GM18511 (cell line): ENCODE measurements at regions not wholly inside any gene's neighbourhood (a gene's known extent, or its start where the extent isn't known, plus 50 kb on each side); places are given as distances from the start of the nearest gene placed in this dataset.
"Not testable (repeated sequence)": the region's sequence is repeated elsewhere in the genome, so short reads cannot be mapped to it uniquely, and the experiment has no call there.

Experiments
- ATAC-seq: cut with Tn5 transposase; IDR thresholded peaks from one replicate; pipeline ENCODE4 v1.9.1; 2021; ENCODE audit warnings: mild to moderate bottlenecking, moderate library complexity; ENCODE audit not compliant: unreplicated experiment

- no peak for ATAC-seq
Observed at GRCh38 chrX:8105531-8105930, 65.5 kb downstream of the VCX2 start.

DNA sequence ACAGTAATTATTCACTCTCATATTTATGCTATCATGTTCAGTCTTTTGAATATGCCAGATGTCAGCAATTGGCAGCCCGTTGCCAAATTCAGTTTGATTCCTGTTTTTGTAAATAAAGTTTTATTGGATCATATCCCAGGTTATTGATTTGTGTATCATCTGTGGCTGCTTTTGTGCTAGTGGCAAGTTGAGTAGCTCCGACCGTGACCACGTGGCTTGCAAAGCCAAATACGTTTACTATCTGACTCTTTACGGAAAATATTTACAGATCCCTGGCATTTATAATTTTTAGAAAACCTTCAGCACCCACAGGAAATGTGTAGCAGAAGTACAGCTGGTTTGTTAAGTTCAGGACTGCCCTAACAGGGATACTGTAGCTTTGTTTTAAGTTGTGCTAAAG, 67.4 kb downstream of the VCX2 start:
- no peak for ATAC-seq

DNA sequence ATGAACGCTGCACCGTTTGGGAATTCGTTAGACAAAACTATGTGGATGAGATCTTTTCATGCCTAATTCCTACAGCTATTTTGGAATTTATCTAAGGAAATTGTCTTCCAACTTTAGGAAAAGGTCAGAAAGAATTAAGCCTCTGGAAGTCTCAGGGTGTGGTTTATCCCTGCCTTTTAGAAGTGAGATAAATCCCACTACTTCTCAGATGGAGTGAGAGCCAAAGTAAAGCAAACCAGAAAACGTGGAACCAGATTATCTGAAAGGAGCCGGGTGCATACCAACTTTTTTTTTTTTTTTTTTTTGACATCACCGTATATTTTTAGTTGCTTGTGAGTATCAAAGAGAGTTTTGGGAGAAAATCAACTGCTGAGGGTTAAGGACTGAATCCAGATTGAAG, 79.6 kb downstream of the VCX2 start:
- no peak for ATAC-seq

- no peak for ATAC-seq
Observed at GRCh38 chrX:8090906-8091305, 80.2 kb downstream of the VCX2 start.

- ATAC-seq, result no peak
Observed at GRCh38 chrX:8090482-8090881, 80.6 kb downstream of the VCX2 start.

- ATAC-seq, result no peak
Observed at GRCh38 chrX:8089141-8089540, 81.9 kb downstream of the VCX2 start.

DNA sequence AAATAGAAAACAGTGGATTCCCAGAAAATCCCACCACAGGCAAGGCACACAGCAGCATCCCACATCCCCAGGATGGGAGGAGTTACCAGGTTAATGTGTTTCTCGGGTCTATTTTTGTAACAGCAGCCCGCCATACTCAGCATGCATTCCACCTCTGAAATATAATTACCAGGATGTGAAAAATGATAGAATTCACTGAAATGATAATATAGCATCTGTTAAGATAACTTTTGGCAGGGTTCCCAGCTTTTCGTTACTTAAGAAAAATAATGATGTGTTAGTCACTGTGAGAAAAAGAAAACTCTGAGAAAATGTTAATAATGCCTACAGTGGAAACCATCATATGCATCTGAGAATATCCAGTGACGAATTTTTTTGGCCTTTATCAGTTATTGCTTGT, 87.1 kb downstream of the VCX2 start:
- ATAC-seq, result no peak

- ATAC-seq, result no peak
Observed at GRCh38 chrX:8083286-8083685, 87.8 kb downstream of the VCX2 start.

DNA sequence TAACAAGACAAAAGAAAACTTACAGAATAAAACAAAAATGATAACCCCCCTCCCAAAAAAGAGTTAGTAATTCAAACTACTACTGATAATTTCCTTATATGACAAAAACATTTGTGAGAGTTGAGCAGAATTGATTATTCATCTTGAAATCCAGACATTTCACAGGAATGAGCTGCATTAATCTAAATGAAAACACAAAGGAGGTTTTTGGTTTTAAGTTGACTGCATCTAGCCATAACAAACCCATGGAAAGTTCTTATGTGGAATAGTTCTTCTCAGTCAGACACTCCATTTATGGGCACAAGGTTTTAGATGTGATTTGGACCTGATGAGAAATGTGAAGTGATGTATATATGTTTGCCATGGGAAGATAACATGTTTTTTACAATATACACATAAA, 95.4 kb downstream of the VCX2 start:
- no peak for ATAC-seq

DNA sequence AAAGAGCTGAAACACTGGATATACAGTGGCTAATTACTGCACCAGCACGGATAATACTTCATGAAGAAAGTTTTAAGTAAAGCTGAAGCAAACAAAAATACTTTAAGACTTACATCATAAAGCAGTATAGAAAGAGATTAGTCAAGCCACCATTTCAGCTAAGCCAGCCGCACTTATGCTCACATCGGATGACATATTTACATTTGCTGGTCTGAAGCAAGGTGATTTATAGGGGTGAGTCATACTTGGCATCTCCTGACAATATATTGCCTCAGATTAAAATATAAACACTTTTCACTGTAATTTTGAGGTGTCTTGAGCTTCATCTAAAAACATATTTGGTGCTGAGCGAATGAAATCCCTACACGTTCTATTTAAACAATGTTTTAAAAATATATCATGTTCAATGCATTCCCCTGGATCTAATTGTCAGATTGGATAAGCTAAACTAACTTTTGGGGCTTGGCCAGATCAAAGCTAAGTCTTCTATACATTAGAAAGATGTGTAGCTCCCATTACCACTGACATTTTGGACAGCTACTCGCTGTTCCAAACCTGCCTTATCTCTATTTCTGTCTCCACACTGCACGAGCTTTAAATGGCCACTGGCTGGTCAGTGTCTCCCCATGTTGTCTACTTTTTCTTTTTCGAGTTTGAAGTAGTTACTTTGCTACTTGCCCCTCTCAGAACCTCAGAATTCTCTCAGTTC, 103.2 kb downstream of the VCX2 start:
- ATAC-seq, result no peak

- no peak for ATAC-seq
Observed at GRCh38 chrX:8052909-8053308, 118.2 kb downstream of the VCX2 start.

- ATAC-seq, result no peak
Observed at GRCh38 chrX:8049827-8050226, 121.2 kb downstream of the VCX2 start.

GRCh38 chrX:8048466-8048865, 121.3 kb upstream of the PNPLA4 start:
- ATAC-seq, result no peak

DNA sequence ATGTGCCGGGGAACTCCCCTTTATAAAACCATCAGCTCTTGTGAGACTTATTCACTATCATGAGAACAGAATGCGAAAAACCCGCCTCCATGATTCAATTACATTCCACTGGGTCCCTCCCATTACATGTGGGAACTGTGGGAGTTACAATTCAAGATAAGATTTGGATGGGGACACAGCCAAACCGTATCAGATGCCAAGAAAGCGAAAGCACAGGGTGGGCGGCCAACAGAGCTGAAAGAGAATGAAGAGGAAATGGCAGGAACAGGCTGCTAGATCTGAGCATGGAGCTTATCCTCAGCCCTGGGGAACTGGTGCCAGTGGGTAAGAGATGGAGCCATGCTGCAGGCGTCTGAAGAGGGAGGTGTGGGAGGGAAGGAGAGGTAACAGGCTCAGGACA, 117.7 kb upstream of the PNPLA4 start:
- ATAC-seq, result no peak

DNA sequence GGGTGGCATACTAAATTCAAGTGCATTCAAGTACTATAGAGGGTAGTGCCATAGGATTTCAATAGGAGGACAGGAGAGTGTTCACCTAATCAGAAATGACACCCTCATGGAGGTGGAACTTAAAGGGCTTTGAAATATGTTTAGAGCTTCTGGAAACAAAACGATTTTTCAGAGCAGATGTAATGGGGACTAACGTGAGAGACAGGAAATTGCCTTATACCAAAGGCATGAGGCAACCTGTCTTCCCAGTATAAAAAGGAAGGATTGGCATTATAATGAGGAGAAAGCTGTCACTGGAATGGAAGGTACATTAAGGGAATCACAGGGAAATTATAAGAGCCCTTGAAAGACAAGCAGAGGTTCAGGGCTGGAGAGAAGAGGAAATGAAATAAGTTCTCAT, 116.3 kb upstream of the PNPLA4 start:
- no peak for ATAC-seq

- no peak for ATAC-seq
Observed at GRCh38 chrX:8043121-8043520, 115.9 kb upstream of the PNPLA4 start.

DNA sequence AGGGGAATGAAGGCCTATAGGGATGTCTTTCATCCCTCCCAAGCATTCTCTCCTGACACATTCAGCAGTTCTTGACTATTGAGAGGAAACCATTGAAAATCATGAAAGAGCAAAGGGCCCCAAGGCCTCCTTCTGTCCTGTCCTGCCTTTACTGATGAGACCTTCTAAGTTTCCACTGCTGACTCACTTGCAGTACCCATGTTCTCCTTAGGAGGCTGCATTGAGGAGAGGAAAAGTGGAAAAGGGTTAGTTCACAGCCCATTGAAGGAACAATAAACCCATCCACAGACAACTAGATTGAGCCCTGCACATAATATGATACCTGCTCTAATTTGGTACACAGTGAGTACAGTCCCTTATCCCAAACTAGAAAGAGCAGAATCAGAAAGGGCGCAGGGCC, 115.1 kb upstream of the PNPLA4 start:
- peak; percentile 56 for ATAC-seq

GRCh38 chrX:8039711-8040110, 112.5 kb upstream of the PNPLA4 start:
- ATAC-seq, result not testable (repeated sequence)

DNA sequence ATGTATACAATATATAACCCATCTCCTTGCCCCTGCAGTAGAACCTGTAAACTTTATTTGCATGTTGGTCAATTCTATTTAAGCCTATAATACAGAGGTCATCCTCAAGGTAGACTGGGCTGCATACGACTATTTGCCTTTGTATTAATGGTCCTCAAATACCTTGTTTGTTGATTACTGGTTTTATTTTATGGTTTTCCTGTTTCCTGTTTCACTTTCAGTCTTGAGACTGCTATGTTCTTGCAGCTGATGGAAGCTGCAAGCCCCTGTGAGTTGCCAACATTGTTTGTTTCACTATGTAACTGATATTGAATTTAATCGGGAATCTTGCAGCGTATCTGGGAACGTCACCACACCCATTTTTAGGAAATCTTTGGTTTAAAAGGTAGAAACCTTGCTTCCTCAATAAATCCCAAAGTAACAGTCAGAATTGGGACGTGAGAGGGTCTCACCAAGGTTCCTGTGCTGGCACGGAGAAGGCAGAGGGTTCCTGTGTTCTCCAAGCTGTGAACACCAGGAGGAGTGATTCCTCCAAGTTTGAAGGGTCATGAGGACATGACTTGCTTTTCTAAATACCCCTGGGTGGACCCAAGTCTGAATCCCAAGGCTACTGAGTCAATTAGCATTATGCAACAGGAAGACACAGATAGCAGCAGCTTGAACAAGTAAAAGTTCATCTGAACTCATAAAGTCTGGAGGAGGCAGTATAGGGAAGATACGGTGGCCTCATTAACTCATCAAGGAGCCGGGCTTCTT, 110.6 kb upstream of the PNPLA4 start:
- ATAC-seq, result peak; percentile 52

GRCh38 chrX:8036914-8037313, 109.7 kb upstream of the PNPLA4 start:
- ATAC-seq, result no peak

DNA sequence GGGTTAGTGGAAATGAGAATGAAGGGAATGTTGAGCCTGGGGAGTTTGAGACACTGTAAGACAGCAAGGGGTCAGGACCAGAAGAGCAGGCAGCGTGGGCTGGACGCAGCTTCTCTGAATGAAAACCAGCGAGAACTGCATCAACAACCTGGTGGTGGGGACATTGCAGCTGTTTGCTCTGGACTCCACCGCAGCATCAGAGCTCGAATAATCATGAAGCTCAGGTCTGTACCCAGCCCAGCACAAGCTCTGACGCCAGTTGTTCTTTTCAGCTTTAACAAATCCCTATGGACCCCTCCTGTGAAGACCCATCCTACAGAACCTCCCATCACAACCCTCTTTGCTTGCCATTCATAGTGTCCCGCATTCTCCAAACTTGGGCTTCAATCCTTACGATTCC, 106.8 kb upstream of the PNPLA4 start:
- ATAC-seq, result no peak

DNA sequence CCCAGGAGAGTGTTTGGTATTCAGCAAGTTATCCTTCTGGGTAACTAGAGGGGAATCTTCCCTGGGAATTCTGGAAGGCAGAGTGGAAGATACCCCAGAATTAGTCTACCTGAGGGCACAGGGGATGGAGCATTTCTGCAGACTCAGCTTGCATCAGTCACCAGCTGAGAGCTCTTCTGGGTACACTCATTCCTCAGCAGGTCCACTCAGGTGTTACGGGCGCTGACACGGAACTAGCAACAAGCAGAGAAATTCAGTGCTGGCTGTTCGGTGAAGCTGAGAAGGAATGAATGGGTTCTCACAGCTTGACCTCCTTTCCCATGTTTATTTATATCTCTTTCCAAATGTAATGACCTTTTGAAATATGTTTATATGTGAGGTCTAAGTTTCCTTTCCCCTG, 106.0 kb upstream of the PNPLA4 start:
- no peak for ATAC-seq

GRCh38 chrX:8030361-8030760, 103.1 kb upstream of the PNPLA4 start:
- ATAC-seq, result no peak
